Peyer's patch (tissue), 4 donors: ENCODE measurements at regions not wholly inside any gene's neighbourhood (a gene's known extent, or its start where the extent isn't known, plus 50 kb on each side); places are given as distances from the start of the nearest gene placed in this dataset.

Experiments
- CTCF ChIP-seq, 6 experiments: fragments of 450-650 bp in 4 of 6; fragments of 200-600 bp in 2 of 6; sonication (generic) in 1 of 6; IDR thresholded peaks; one replicate each; pipeline ENCODE4 v1.5.1; 2017 to 2019; ENCODE audit warnings: antibody characterized with exemption in 6 of 6, mild to moderate bottlenecking in 3 of 6, moderate library complexity in 1 of 6
- POLR2A ChIP-seq, 2 donors: fragments of 450-650 bp; IDR thresholded peaks; one replicate each; pipeline ENCODE4 v1.5.1; 2017; ENCODE audit warnings: antibody characterized with exemption in 2 of 2, mild to moderate bottlenecking in 2 of 2, moderate library complexity in 2 of 2

- TF ChIP-seq CTCF (IDR thresholded peaks at IDR 0.05) = no peak
- no peak for TF ChIP-seq POLR2A (IDR thresholded peaks at IDR 0.05)
Observed at GRCh38 chr6:90896075-90896547, 309.2 kb upstream of the MAP3K7 start.
